ENCODE measurements at regions not wholly inside any gene's neighbourhood (a gene's known extent, or its start where the extent isn't known, plus 50 kb on each side); places are given as distances from the start of the nearest gene placed in this dataset.

GRCh38 chr13:38216181-38216580 is 133.5 kb upstream of the UFM1 start:
- H3K27me3 ChIP-seq (ENCODE audit: insufficient read depth, low read depth): no peaks in the 10 kb centered on the region
- ChIA-PET POLR2A (ENCODE audit: unreplicated experiment) (no interaction called here), CTCF (no interaction called here)
- H3K79me2 ChIP-seq (ENCODE audit: low read depth): no peaks in the 10 kb centered on the region
- H3K36me3 ChIP-seq (ENCODE audit: low read depth): no peaks in the 10 kb centered on the region
- no peak for DNase-seq
- no peaks in the 10 kb centered on the region for H3K4me1 ChIP-seq (replicated peaks; ENCODE audit: insufficient read depth)
- H3F3A ChIP-seq (ENCODE audit: insufficient read depth, low read depth): no peaks in the 10 kb centered on the region
- H4K20me1 ChIP-seq (ENCODE audit: insufficient read depth): no peaks in the 10 kb centered on the region
- intact Hi-C loops (cut with micrococcal nuclease; ENCODE audit: unreplicated experiment): no loop called here
- no peak overlapping the region for H3K4me3 ChIP-seq
- TF ChIP-seq EZH2 (IDR thresholded peaks at IDR 0.05; ENCODE audit: low read depth) (no peak), CTCF (conservative IDR thresholded peaks at IDR 0.05) (no peak)
- no peak overlapping the region for H3K4me2 ChIP-seq
- H3K27ac ChIP-seq: no peak overlapping the region
- no TSS peak for BruUV-seq (replicated peaks)
- H3K9me3 ChIP-seq (ENCODE audit: insufficient read depth, low read depth): no peaks in the 10 kb centered on the region; the same call in 1 of the 2 replicates
- no peaks in the 10 kb centered on the region for H3K9me2 ChIP-seq (ENCODE audit: insufficient read depth)
- no peak overlapping the region for H2AFZ ChIP-seq

GRCh38 chr13:38213314-38213713 is 136.3 kb upstream of the UFM1 start:
- H3K4me3 ChIP-seq: no peak overlapping the region
- H4K20me1 ChIP-seq (ENCODE audit: insufficient read depth): no peaks in the 10 kb centered on the region
- ChIA-PET POLR2A (ENCODE audit: unreplicated experiment) (interaction anchor here (0.6 kb wide), 1 partner anchor 136 kb away, joined by 7 read pairs; the partner anchor contains the start of gene UFM1), CTCF (no interaction called here)
- no peak for DNase-seq
- H3K9me2 ChIP-seq (ENCODE audit: insufficient read depth): no peaks in the 10 kb centered on the region
- H3K27ac ChIP-seq: no peak overlapping the region
- no peaks in the 10 kb centered on the region for H3K4me1 ChIP-seq (replicated peaks; ENCODE audit: insufficient read depth)
- intact Hi-C loops (cut with micrococcal nuclease; ENCODE audit: unreplicated experiment): no loop called here
- H3K27me3 ChIP-seq (ENCODE audit: insufficient read depth, low read depth): no peaks in the 10 kb centered on the region
- no peak for TF ChIP-seq EZH2 (IDR thresholded peaks at IDR 0.05; ENCODE audit: low read depth)
- TF ChIP-seq CTCF (conservative IDR thresholded peaks at IDR 0.05): no peak
- no peak overlapping the region for H2AFZ ChIP-seq
- H3K79me2 ChIP-seq (ENCODE audit: low read depth): no peaks in the 10 kb centered on the region
- H3K9me3 ChIP-seq (ENCODE audit: insufficient read depth, low read depth): no peaks in the 10 kb centered on the region; the same call in 1 of the 2 replicates
- H3K36me3 ChIP-seq (ENCODE audit: low read depth): no peaks in the 10 kb centered on the region
- no TSS peak for BruUV-seq (replicated peaks)
- no peaks in the 10 kb centered on the region for H3F3A ChIP-seq (ENCODE audit: insufficient read depth, low read depth)
- H3K4me2 ChIP-seq: no peak overlapping the region

- Histone ChIP-seq H3K27me3 (ENCODE audit: insufficient read depth, low read depth) (no peaks in the 10 kb centered on the region), H3K27ac (no peak overlapping the region), H3K9me3 (ENCODE audit: insufficient read depth, low read depth) (no peaks in the 10 kb centered on the region; the same call in 1 of the 2 replicates), H3K4me2 (no peak overlapping the region), H2AFZ (no peak overlapping the region), H4K20me1 (ENCODE audit: insufficient read depth) (no peaks in the 10 kb centered on the region), H3K79me2 (ENCODE audit: low read depth) (no peaks in the 10 kb centered on the region), H3K9me2 (ENCODE audit: insufficient read depth) (no peaks in the 10 kb centered on the region), H3K36me3 (ENCODE audit: low read depth) (no peaks in the 10 kb centered on the region), H3F3A (ENCODE audit: insufficient read depth, low read depth) (no peaks in the 10 kb centered on the region), H3K4me1 (replicated peaks; ENCODE audit: insufficient read depth) (no peaks in the 10 kb centered on the region), H3K4me3 (no peak overlapping the region)
- ChIA-PET POLR2A (ENCODE audit: unreplicated experiment) (no interaction called here), CTCF (no interaction called here)
- intact Hi-C loops (cut with micrococcal nuclease; ENCODE audit: unreplicated experiment): no loop called here
- no peak for TF ChIP-seq CTCF (conservative IDR thresholded peaks at IDR 0.05)
- no peak for TF ChIP-seq EZH2 (IDR thresholded peaks at IDR 0.05; ENCODE audit: low read depth)
- no TSS peak for BruUV-seq (replicated peaks)
- no peak for DNase-seq
These were observed 138.6 kb upstream of the UFM1 start for GRCh38 chr13:38210928-38211596.
